ENCODE measurements at regions not wholly inside any gene's neighbourhood (a gene's known extent, or its start where the extent isn't known, plus 50 kb on each side); places are given as distances from the start of the nearest gene placed in this dataset.

- TF ChIP-seq CTCF (IDR thresholded peaks at IDR 0.05; ENCODE audit: insufficient read depth, low read depth, low read length) (no peak), EZH2 (IDR thresholded peaks at IDR 0.05; ENCODE audit: insufficient read depth, low read length) (no peak)
These were observed 57.8 kb upstream of the ST8SIA3 start for GRCh38 chr18:57294547-57294946.
